ENCODE measurements at regions not wholly inside any gene's neighbourhood (a gene's known extent, or its start where the extent isn't known, plus 50 kb on each side); places are given as distances from the start of the nearest gene placed in this dataset.

- intact Hi-C loops (cut with DNase I; ENCODE audit: low total_unique reads), result no loop called here
- Histone ChIP-seq H3K4me1 (no peaks in the 10 kb centered on the region), H3K4me3 (no peak overlapping the region), H3K9me3 (no peaks in the 10 kb centered on the region), H3K27me3 (no peaks in the 10 kb centered on the region), H3K36me3 (ENCODE audit: low read depth, missing control alignments) (no peaks in the 10 kb centered on the region), H3K27ac (no peak overlapping the region)
- 83 to 85% methylated on average over 9 of the region's 9 CpGs for WGBS, 2 donors
- no peak for TF ChIP-seq CTCF (IDR thresholded peaks at IDR 0.05)
- no peak for TF ChIP-seq POLR2A (IDR thresholded peaks at IDR 0.05)
- DNase-seq, result no peak
Measured at GRCh38 chr1:88566615-88567387, 117.3 kb upstream of the PKN2 start.

GRCh38 chr1:88571506-88571905 lies 112.6 kb upstream of the PKN2 start:
- TF ChIP-seq CTCF (IDR thresholded peaks at IDR 0.05), result no peak
- TF ChIP-seq POLR2A (IDR thresholded peaks at IDR 0.05), result no peak
- intact Hi-C loops (cut with DNase I; ENCODE audit: low total_unique reads), result no loop called here
- Histone ChIP-seq H3K9me3 (no peaks in the 10 kb centered on the region), H3K36me3 (ENCODE audit: low read depth, missing control alignments) (no peaks in the 10 kb centered on the region), H3K27ac (no peak overlapping the region), H3K4me3 (no peak overlapping the region), H3K27me3 (no peaks in the 10 kb centered on the region), H3K4me1 (no peaks in the 10 kb centered on the region)
- no peak for DNase-seq
- 83 to 86% methylated on average over 1 of the region's 1 CpG for WGBS, 2 donors

DNA sequence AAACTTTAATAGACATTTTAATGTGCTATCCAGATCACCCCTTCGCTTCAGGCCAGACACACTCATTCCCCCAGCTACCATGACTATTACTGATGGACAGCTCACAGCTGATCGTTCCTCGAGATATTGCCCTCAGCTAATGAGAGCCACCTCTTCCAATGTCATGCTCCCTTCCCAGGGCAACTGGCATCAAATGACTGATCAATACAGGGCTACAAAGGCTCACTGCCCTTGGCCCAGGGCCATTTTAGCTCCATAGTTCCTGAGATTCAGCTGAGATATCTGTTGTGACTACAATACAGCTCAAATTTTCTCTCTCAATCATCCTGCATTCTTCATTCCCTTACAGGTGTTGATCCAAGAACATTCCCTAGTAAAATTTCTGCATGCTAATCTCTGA lies 104.5 kb upstream of the PKN2 start:
- intact Hi-C loops (cut with DNase I; ENCODE audit: low total_unique reads), result no loop called here
- Histone ChIP-seq H3K4me3 (no peak overlapping the region), H3K27me3 (no peaks in the 10 kb centered on the region), H3K36me3 (ENCODE audit: low read depth, missing control alignments) (no peaks in the 10 kb centered on the region), H3K27ac (no peak overlapping the region), H3K9me3 (no peaks in the 10 kb centered on the region), H3K4me1 (no peaks in the 10 kb centered on the region)
- WGBS, 2 donors, result 80 to 97% methylated on average over 3 of the region's 3 CpGs
- no peak for TF ChIP-seq POLR2A (IDR thresholded peaks at IDR 0.05)
- no peak for TF ChIP-seq CTCF (IDR thresholded peaks at IDR 0.05)
- no peak for DNase-seq

DNA sequence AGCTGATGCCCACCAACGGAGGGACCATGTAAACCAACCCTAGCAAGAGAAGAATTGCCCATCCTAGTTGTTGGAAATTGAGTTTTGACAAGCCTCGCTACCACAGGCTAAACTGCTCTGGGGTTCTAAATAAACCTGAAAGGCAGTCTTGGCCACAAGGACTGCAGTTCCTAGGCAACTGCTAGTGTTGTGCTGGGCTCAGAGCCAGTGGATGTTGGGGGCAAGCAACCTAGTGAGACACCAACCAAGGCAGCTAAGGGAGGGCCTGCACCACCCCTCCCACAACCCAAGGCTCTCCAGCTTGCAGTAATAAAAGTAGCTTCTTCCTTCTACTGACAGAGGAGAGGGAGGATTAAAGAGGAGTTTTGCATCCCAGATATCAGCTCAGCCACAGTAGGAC lies 102.4 kb upstream of the PKN2 start:
- no peaks in the 10 kb centered on the region for H3K27me3 ChIP-seq
- WGBS, 2 donors, result 92% methylated on average over 2 of the region's 2 CpGs
- DNase-seq, result no peak
- H3K4me1 ChIP-seq, result no peaks in the 10 kb centered on the region
- no peak overlapping the region for H3K4me3 ChIP-seq
- TF ChIP-seq POLR2A (IDR thresholded peaks at IDR 0.05) (no peak), CTCF (IDR thresholded peaks at IDR 0.05) (no peak)
- intact Hi-C loops (cut with DNase I; ENCODE audit: low total_unique reads), result no loop called here
- no peaks in the 10 kb centered on the region for H3K9me3 ChIP-seq
- no peaks in the 10 kb centered on the region for H3K36me3 ChIP-seq (ENCODE audit: low read depth, missing control alignments)
- H3K27ac ChIP-seq, result no peak overlapping the region

GRCh38 chr1:88593358-88593757 lies 90.7 kb upstream of the PKN2 start:
- Histone ChIP-seq H3K4me1 (no peaks in the 10 kb centered on the region), H3K36me3 (ENCODE audit: low read depth, missing control alignments) (no peaks in the 10 kb centered on the region), H3K4me3 (no peak overlapping the region), H3K9me3 (no peaks in the 10 kb centered on the region), H3K27ac (no peak overlapping the region), H3K27me3 (no peaks in the 10 kb centered on the region)
- TF ChIP-seq POLR2A (IDR thresholded peaks at IDR 0.05) (no peak), CTCF (IDR thresholded peaks at IDR 0.05) (no peak)
- intact Hi-C loops (cut with DNase I; ENCODE audit: low total_unique reads), result no loop called here
- no peak for DNase-seq

Measured in testis (tissue), 2 donors.